Muscle of back (tissue), 3 donors: ENCODE measurements at regions not wholly inside any gene's neighbourhood (a gene's known extent, or its start where the extent isn't known, plus 50 kb on each side); places are given as distances from the start of the nearest gene placed in this dataset.
"Not testable (repeated sequence)": the region's sequence is repeated elsewhere in the genome, so short reads cannot be mapped to it uniquely, and the experiment has no call there.

Experiments
- DNase-seq, 3 donors: peaks; one replicate each; pipeline versions ENCODE4 v3.0.0 to v3.0.0-alpha.2; 2013

- DNase-seq = no peak
Measured at GRCh38 chr18:10141559-10141958, 227.7 kb downstream of the VAPA start.

GRCh38 chr18:10142056-10142455 lies 228.2 kb downstream of the VAPA start:
- no peak for DNase-seq

GRCh38 chr18:10142496-10143160 lies 228.8 kb downstream of the VAPA start:
- DNase-seq = peak; percentile 42 to 59 (median 47)

- DNase-seq = peak in 2 of 3 donors; percentile 36 to 51
Measured at GRCh38 chr18:10143596-10143995, 229.8 kb downstream of the VAPA start.

DNA sequence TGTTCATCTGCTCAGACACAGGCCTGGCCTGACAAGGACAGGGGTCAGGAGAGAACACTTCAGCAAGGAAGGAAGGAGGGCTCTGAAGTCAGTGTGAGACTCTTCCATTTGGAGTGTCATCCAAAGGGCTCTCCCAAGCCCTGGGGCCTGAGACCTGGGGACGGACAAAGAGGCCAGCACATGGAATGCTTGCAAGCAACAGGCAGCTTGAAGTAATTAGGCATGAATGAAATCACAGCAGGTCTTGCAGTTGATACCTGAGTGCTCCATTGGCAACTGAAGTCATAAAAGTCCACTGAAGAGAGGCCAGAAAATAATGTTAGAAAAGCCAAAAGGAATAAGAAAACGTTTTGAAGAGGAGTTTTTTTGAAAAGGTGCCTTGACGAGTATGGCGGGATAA lies 231.7 kb downstream of the VAPA start:
- DNase-seq = peak in 2 of 3 donors; percentile 33 to 63

GRCh38 chr18:10147226-10147625 lies 233.4 kb downstream of the VAPA start:
- no peak for DNase-seq

- DNase-seq = no peak
Measured at GRCh38 chr18:10147752-10148151, 233.9 kb downstream of the VAPA start.

DNA sequence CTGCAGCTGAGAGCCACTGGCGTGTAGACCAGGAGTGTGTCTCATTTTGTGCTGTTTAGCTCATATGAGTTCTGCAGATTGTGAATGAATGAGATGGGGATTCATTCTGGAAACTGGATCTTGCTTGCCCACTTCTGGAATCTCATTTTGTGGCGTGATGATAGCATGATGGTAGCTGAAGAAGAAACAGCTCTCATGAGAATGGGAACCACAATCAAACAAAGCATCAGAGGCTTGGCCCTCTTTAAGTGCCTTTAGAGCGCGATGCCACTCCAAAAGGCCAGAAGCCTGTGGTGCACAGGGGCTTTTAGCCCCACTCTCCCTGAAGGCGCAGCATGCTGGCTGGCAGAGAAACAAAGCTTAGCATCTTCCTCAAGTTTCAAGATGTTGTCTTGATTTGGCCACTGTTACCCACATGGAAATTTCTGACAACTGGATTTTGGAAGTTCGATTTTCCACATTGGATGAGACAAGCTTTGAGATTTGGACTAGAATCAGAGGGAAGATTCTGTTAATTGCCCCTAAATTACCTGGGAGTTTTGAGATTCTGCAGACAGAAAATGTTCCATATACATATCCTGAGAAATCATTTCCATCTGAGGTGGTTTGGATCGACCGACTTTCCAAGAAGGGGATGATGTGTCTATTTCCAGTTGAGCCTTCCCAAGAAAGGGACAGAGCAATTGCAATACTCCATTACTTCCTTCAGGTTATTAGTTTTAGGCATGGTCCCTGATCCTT lies 234.5 kb downstream of the VAPA start:
- peak in 1 of 3 donors; percentile 57 for DNase-seq

- no peak for DNase-seq
Measured at GRCh38 chr18:10149768-10150556, 236.1 kb downstream of the VAPA start.

DNA sequence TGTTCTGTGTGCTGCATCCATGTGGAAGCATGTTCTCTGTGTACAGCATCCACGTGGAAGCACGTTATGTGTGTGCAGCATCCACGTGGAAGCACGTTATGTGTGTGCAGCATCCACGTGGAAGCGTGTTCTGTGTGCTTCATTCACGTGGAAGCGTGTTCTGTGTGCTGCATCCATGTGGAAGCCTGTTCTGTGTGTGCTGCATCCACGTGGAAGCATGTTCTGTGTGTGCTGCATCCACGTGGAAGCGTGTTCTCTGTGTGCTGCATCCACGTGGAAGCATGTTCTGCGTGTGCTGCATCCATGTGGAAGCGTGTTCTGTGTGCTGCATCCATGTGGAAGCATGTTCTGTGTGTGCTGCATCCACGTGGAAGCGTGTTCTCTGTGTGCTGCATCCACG lies 236.8 kb downstream of the VAPA start:
- DNase-seq = not testable (repeated sequence)

DNA sequence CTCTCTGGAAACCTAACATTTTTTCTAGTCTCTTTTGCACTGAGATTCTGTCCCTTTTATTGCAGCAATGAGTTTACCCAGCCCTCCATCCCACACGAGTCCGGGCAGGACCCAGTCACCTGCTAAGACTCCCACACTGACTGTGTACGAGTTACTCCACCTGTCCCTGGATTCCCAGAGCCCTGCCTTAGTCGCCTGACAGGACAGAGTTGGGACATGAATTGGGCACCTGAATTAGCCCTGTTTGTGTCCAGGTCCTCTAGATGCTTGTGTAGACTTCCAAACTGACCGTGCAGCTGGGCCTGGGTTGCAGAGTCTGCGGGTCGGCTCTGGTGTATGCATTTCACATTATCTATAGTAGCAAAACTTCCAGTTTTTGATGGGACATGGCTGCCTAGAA lies 238.7 kb downstream of the VAPA start:
- no peak for DNase-seq

DNA sequence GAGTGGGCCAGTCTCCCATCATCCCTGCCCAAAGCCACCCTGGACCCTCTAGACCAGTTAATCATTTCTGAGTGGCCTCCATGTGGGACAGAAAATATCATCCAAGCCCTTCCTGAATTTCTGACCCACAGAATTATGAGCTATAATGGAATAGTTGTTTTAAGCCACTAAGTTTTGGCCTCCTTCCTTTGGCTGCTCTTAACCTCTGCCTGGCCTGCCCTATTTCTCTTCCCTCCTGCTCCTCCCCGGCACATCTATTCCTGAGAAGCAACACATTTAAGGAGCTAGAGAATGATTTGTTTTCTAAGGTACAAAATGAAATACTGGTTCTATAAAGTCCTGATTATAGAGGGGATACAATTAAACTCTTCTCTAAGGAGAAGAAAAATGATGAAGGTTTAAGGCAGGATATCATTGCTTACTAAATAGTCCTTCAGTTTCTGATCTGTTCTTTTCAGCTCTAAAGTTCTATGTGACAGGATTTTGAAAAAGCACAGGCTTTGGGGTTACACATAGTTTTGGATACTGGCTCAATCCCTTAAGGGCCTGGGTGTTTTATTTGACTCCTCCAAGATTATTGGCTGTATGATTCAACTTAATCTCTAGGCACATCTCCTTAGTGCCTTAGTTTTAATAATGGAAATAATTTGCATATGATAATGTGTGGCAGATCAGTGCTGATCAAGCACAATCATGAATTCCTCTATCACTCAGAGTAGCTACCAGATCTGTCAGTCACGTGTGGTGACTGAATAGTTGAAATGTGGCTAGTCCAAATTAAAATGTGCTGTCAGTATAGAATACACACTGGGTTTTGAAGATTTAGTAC lies 240.3 kb downstream of the VAPA start:
- DNase-seq = no peak

DNA sequence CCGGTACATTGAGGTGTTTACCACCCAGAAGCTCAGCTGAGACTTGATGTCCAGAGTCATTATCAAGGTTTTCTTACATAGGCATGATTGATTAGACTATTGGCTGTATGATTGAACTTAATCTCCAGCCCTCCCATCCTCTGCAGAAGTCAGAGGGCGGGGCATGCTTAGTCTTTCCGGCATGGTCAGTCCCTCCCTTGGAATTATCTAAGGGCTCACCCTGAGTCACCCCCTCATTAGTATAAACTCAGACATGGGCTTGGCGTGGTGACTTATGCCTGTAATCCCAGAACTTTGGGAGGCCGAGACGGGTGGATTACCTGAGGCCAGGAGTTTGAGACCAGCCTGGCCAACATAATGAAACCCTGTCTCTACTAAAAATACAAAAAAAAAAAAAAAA lies 243.9 kb downstream of the VAPA start:
- DNase-seq = no peak

DNA sequence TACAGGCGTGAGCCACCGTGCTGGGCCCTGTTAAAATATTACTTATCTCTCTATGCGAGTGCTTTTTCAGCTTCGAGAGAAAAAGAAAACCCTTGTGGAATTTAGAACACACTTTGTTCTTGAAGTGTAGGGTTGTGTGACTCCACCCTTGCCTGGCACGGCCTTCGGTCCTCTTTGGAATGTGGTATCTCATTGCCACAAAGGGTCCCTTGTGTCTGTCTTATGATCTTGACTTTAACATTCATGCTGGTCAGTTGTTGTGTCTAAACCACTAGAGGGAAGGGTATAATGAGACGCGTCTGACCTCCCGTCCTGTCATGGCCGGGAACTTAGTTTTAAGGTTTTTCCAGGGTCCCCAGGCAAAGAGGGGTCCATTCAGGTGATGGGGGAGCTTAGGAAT lies 246.4 kb downstream of the VAPA start:
- DNase-seq = no peak

GRCh38 chr18:10161315-10161714 lies 247.5 kb downstream of the VAPA start:
- no peak for DNase-seq

GRCh38 chr18:10162340-10162739 lies 248.5 kb downstream of the VAPA start:
- no peak for DNase-seq

DNA sequence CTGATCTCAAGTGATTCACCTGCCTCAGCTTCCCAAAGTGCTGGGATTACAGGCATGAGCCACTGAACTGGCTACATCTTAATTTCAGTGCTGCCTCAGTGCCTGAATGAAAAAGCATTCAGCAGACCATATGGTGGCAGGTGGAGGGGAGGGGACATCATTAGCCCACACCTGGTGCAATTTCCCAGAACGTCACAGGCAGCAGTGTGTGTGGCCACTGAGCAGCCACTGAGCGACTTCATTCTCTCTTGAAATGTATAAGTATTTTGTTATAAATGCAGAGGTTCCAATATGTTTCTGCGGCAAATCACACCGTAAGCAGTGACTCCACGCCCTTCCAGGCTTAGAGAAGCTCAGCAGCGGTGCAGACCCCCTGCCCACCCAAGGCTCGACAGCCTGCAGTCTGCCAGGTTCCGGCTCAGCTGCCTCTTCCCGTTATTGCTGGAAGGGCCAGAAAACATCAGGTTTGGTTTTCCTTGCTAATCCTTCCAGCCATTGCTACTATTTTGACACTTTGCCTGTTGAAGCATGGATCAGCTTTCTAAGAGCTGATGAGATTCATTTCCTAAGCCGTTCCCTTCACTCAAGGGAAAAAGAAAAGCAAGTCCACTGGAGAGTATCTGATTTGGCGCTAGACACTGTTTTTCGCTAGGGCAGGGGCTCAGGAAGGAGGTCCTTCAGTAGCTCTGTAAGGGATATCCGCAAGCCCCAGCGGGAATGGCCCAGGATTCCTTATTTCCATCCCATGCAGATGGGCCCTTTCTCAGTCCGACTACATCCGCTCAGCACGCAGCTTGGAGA lies 250.7 kb downstream of the VAPA start:
- DNase-seq = peak in 1 of 3 donors; percentile 58

DNA sequence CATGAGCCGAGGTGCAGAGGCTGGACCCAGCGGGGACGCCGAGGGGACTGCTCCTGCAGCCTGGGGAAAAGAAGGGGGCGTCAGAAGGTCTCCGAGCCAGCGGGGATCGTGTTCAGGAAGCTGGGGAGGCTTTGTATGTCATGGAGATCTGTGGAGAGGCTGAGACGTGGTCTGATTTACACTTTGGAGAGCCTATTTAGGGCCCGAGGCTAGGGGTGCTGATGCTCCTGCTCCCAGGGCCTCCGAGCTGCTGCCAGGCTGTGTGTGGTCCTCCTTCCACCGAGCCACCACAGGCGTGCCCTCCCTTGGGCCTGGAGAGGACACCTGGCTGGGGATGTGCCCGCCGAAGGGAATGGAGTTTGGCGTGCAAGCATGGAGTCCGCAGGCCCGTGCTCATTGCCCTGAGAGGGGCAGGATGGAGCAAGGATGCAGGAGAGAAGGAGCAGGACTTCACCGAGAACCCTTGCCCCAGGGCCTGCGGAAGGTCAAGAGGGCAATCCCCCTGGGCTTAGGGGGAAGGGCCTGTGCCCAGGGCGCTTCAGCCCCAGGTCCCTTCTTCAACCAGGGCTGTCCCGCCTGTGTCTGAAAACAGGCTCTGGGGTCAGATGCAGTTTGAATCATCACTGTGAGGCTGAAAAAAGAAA lies 252.5 kb downstream of the VAPA start:
- no peak for DNase-seq

DNA sequence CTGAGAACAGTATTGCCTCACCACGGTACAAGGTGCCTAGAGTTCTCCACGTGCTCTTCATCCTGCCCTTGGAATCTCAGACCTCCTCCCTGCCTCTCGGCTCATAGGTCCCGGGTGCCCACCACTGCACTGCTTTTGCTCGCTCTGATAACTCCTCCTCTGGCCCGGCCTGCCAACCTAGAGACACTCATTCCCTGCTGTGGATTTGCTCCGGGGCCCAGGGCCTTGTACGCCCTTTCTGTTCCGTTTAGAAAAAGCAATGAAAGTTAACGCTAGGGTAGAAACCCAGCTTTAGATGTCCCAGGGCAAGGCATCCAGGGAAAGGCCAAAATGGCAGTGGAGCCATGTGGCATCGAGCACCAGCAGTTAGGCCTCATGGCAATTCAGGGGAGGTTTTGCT lies 253.9 kb downstream of the VAPA start:
- DNase-seq = no peak

- DNase-seq = no peak
Measured at GRCh38 chr18:10168477-10168876, 254.7 kb downstream of the VAPA start.
